Neural cell (in vitro differentiated cells): ENCODE measurements at regions not wholly inside any gene's neighbourhood (a gene's known extent, or its start where the extent isn't known, plus 50 kb on each side); places are given as distances from the start of the nearest gene placed in this dataset.
"Not testable (repeated sequence)": the region's sequence is repeated elsewhere in the genome, so short reads cannot be mapped to it uniquely, and the experiment has no call there.

Experiments used
- H2AFZ ChIP-seq: fragments of 200-600, 300-800 bp; sonication (generic), shearing (Covaris generic); 2 replicates; pipeline ENCODE4 v1.6.0; 2014; ENCODE audit warnings: low read depth, mild to moderate bottlenecking, antibody characterized with exemption, low read length, moderate library complexity
- H3F3A ChIP-seq: fragments of 200-600 bp; shearing (Covaris generic); 2 replicates; pipeline ENCODE4 v1.6.1; 2016; ENCODE audit warnings: mild to moderate bottlenecking, moderate library complexity, mixed read lengths, antibody characterized with exemption, low read length; ENCODE audit not compliant: insufficient read depth, poor library complexity, severe bottlenecking
- H3K27ac ChIP-seq: fragments of 200-600, 300-800 bp; sonication (generic), shearing (Covaris generic); 2 replicates; pipeline ENCODE4 v1.5.1; 2014; ENCODE audit warnings: mild to moderate bottlenecking, low read length, moderate library complexity
- H3K27me3 ChIP-seq: fragments of 300-800, 200-600 bp; sonication (generic), shearing (Covaris generic); 2 replicates; pipeline ENCODE4 v1.6.0; 2014; ENCODE audit warnings: mild to moderate bottlenecking, low read depth, low read length, moderate library complexity; ENCODE audit not compliant: insufficient read depth
- H3K36me3 ChIP-seq: fragments of 300-800, 200-600 bp; sonication (generic), shearing (Covaris generic); 2 replicates; pipeline ENCODE4 v1.5.1; 2014; ENCODE audit warnings: mild to moderate bottlenecking, antibody characterized with exemption, low read length, moderate library complexity; ENCODE audit not compliant: insufficient read depth
- H3K4me2 ChIP-seq: fragments of 300-800, 200-600 bp; sonication (generic), shearing (Covaris generic); 2 replicates; pipeline ENCODE4 v1.6.0; 2014; ENCODE audit warnings: mild to moderate bottlenecking, low read length
- H3K4me3 ChIP-seq: fragments of 300-800, 200-600 bp; sonication (generic), shearing (Covaris generic); 2 replicates; pipeline ENCODE4 v1.5.1; 2014; ENCODE audit warnings: mild to moderate bottlenecking, low read length, moderate library complexity
- H3K79me2 ChIP-seq: fragments of 200-600 bp; shearing (Covaris generic); replicated peaks from 2 replicates; pipeline ENCODE4 v1.6.0; 2014; ENCODE audit warnings: mild to moderate bottlenecking, low read length, moderate library complexity; ENCODE audit not compliant: insufficient read depth
- H3K9ac ChIP-seq: fragments of 300-800, 200-600 bp; sonication (generic), shearing (Covaris generic); 2 replicates; pipeline ENCODE4 v1.6.1; 2016; ENCODE audit warnings: mild to moderate bottlenecking, low read length, mixed read lengths
- H3K9me2 ChIP-seq: fragments of 200-600 bp; shearing (Covaris generic); 2 replicates; pipeline ENCODE4 v1.6.1; 2016; ENCODE audit warnings: mild to moderate bottlenecking, low read length, mixed read lengths; ENCODE audit not compliant: insufficient read depth
- H3K9me3 ChIP-seq: fragments of 200-600, 300-800 bp; sonication (generic), shearing (Covaris generic); 2 replicates; pipeline ENCODE4 v1.6.1; 2016; ENCODE audit warnings: mild to moderate bottlenecking, mixed run types, low read length, moderate library complexity, mixed read lengths
- H4K20me1 ChIP-seq: fragments of 200-600 bp; shearing (Covaris generic); 2 replicates; pipeline ENCODE4 v1.6.1; 2016; ENCODE audit warnings: mild to moderate bottlenecking, mixed run types; ENCODE audit not compliant: insufficient read depth
- CTCF ChIP-seq: fragments of 450-650 bp; IDR thresholded peaks from 2 replicates; pipeline ENCODE4 v1.5.1; 2014; ENCODE audit warnings: antibody characterized with exemption, mild to moderate bottlenecking, moderate library complexity; ENCODE audit not compliant: poor library complexity, severe bottlenecking
- EP300 ChIP-seq: fragments of 450-650 bp; conservative IDR thresholded peaks from 2 replicates; pipeline ENCODE4 v1.6.1; 2014; ENCODE audit warnings: antibody characterized with exemption, mild to moderate bottlenecking, moderate library complexity; ENCODE audit not compliant: poor library complexity, severe bottlenecking
- EZH2 ChIP-seq: fragments of 200-600, 300-800 bp; shearing (Covaris generic), sonication (generic); IDR thresholded peaks from 2 replicates; pipeline ENCODE4 v1.6.1; 2014; ENCODE audit warnings: antibody characterized with exemption, low read length, borderline replicate concordance, mild to moderate bottlenecking; ENCODE audit not compliant: insufficient read depth, poor library complexity, severe bottlenecking
- MXI1 ChIP-seq: fragments of 450-650 bp; conservative IDR thresholded peaks from 2 replicates; pipeline ENCODE4 v1.6.1; 2014; ENCODE audit warnings: antibody characterized with exemption, mild to moderate bottlenecking; ENCODE audit not compliant: poor library complexity, severe bottlenecking
- POLR2AphosphoS5 ChIP-seq: IDR thresholded peaks from 2 replicates; pipeline ENCODE4 v1.6.1; 2012
- RAD21 ChIP-seq: fragments of 450-650 bp; conservative IDR thresholded peaks from 2 replicates; pipeline ENCODE4 v1.6.1; 2014; ENCODE audit warnings: antibody characterized with exemption, mild to moderate bottlenecking, moderate library complexity
- REST ChIP-seq: IDR thresholded peaks from 2 replicates; pipeline ENCODE4 v1.6.1; 2012; ENCODE audit warnings: borderline replicate concordance
- SMC3 ChIP-seq: fragments of 450-650 bp; conservative IDR thresholded peaks from 2 replicates; pipeline ENCODE4 v1.6.1; 2014; ENCODE audit warnings: antibody characterized with exemption, mild to moderate bottlenecking, moderate library complexity; ENCODE audit not compliant: poor library complexity
- TAF1 ChIP-seq: IDR thresholded peaks from 2 replicates; pipeline ENCODE4 v1.6.1; 2012; ENCODE audit warnings: low read depth

GRCh38 chr1:147050654-147051053 lies 112.5 kb downstream of the NBPF12 start:
- no peaks in the 10 kb centered on the region for H4K20me1 ChIP-seq
- H3K36me3 ChIP-seq: no peaks in the 10 kb centered on the region
- no peak overlapping the region for H3K4me2 ChIP-seq
- H3K9me3 ChIP-seq: no peaks in the 10 kb centered on the region
- no peaks in the 10 kb centered on the region for H3K79me2 ChIP-seq
- H3K27me3 ChIP-seq: no peaks in the 10 kb centered on the region
- TF ChIP-seq EZH2 (no peak), EP300 (no peak), CTCF (no peak), SMC3 (no peak), MXI1 (no peak), TAF1 (no peak), RAD21 (no peak), REST (no peak), POLR2AphosphoS5 (no peak)
- no peak overlapping the region for H3K27ac ChIP-seq
- H3K9ac ChIP-seq: no peak overlapping the region
- no peaks in the 10 kb centered on the region for H3F3A ChIP-seq
- no peaks in the 10 kb centered on the region for H3K9me2 ChIP-seq
- no peak overlapping the region for H2AFZ ChIP-seq
- no peak overlapping the region for H3K4me3 ChIP-seq

GRCh38 chr1:147046863-147047394 lies 108.8 kb downstream of the NBPF12 start:
- not testable (repeated sequence) for H3K27ac ChIP-seq, H3F3A ChIP-seq, H2AFZ ChIP-seq, H3K27me3 ChIP-seq, H3K4me2 ChIP-seq, H3K9ac ChIP-seq, H3K79me2 ChIP-seq, H3K9me2 ChIP-seq, H4K20me1 ChIP-seq, H3K36me3 ChIP-seq, H3K9me3 ChIP-seq, H3K4me3 ChIP-seq

GRCh38 chr1:147046189-147046862 lies 108.2 kb downstream of the NBPF12 start:
- Histone ChIP-seq H3K4me2 (no peak overlapping the region), H3K36me3 (no peaks in the 10 kb centered on the region), H3K9me2 (no peaks in the 10 kb centered on the region), H3F3A (no peaks in the 10 kb centered on the region), H3K9me3 (no peaks in the 10 kb centered on the region), H2AFZ (no peak overlapping the region), H4K20me1 (no peaks in the 10 kb centered on the region), H3K27ac (no peak overlapping the region), H3K9ac (no peak overlapping the region), H3K79me2 (no peaks in the 10 kb centered on the region), H3K27me3 (no peaks in the 10 kb centered on the region), H3K4me3 (no peak overlapping the region)
- no peak for TF ChIP-seq EP300
- TF ChIP-seq MXI1: no peak
- TF ChIP-seq REST: no peak
- no peak for TF ChIP-seq SMC3
- TF ChIP-seq RAD21: no peak
- TF ChIP-seq TAF1: no peak
- no peak for TF ChIP-seq POLR2AphosphoS5
